ENCODE measurements at regions not wholly inside any gene's neighbourhood (a gene's known extent, or its start where the extent isn't known, plus 50 kb on each side); places are given as distances from the start of the nearest gene placed in this dataset.

GRCh38 chr6:14930366-14930989, 315.4 kb upstream of the JARID2 start:
- H3K4me1 Mint-ChIP-seq (ENCODE audit: low read depth, unreplicated experiment): no peaks in the 10 kb centered on the region
- no TSS peak for BruUV-seq (replicated peaks)
- H3K36me3 Mint-ChIP-seq (ENCODE audit: insufficient read depth, unreplicated experiment): no peaks in the 10 kb centered on the region
- H3K27me3 Mint-ChIP-seq (ENCODE audit: unreplicated experiment): no peaks in the 10 kb centered on the region
- DNase-seq: peak; percentile 11
- H3K4me3 Mint-ChIP-seq (ENCODE audit: low read depth, unreplicated experiment): no peak overlapping the region
- intact Hi-C loops (cut with micrococcal nuclease; ENCODE audit: unreplicated experiment): no loop called here
- no peaks in the 10 kb centered on the region for H3K9me3 Mint-ChIP-seq (ENCODE audit: low read depth, unreplicated experiment)
- no peak overlapping the region for H3K27ac Mint-ChIP-seq (ENCODE audit: unreplicated experiment)
- CTCF ChIA-PET: interaction anchor here (0.5 kb wide), 1 partner anchor 274 kb away, joined by 6 read pairs; no protein-coding TSS in a partner anchor
- TF ChIP-seq CTCF (IDR thresholded peaks at IDR 0.05; ENCODE audit: unreplicated experiment): no peak

GRCh38 chr6:14932485-14933182, 313.2 kb upstream of the JARID2 start:
- Mint-ChIP-seq H3K36me3 (ENCODE audit: insufficient read depth, unreplicated experiment) (no peaks in the 10 kb centered on the region), H3K4me3 (ENCODE audit: low read depth, unreplicated experiment) (no peak overlapping the region), H3K27me3 (ENCODE audit: unreplicated experiment) (no peaks in the 10 kb centered on the region), H3K4me1 (ENCODE audit: low read depth, unreplicated experiment) (no peaks in the 10 kb centered on the region), H3K27ac (ENCODE audit: unreplicated experiment) (no peak overlapping the region), H3K9me3 (ENCODE audit: low read depth, unreplicated experiment) (no peaks in the 10 kb centered on the region)
- BruUV-seq (replicated peaks): no TSS peak
- intact Hi-C loops (cut with micrococcal nuclease; ENCODE audit: unreplicated experiment): no loop called here
- no peak for TF ChIP-seq CTCF (IDR thresholded peaks at IDR 0.05; ENCODE audit: unreplicated experiment)
- DNase-seq: no peak
- CTCF ChIA-PET: no interaction called here

- no peak overlapping the region for H3K4me3 Mint-ChIP-seq (ENCODE audit: low read depth, unreplicated experiment)
- H3K4me1 Mint-ChIP-seq (ENCODE audit: low read depth, unreplicated experiment): no peaks in the 10 kb centered on the region
- BruUV-seq (replicated peaks): no TSS peak
- intact Hi-C loops (cut with micrococcal nuclease; ENCODE audit: unreplicated experiment): no loop called here
- CTCF ChIA-PET: no interaction called here
- no peaks in the 10 kb centered on the region for H3K9me3 Mint-ChIP-seq (ENCODE audit: low read depth, unreplicated experiment)
- no peak for TF ChIP-seq CTCF (IDR thresholded peaks at IDR 0.05; ENCODE audit: unreplicated experiment)
- H3K27me3 Mint-ChIP-seq (ENCODE audit: unreplicated experiment): no peaks in the 10 kb centered on the region
- no peaks in the 10 kb centered on the region for H3K36me3 Mint-ChIP-seq (ENCODE audit: insufficient read depth, unreplicated experiment)
- H3K27ac Mint-ChIP-seq (ENCODE audit: unreplicated experiment): no peak overlapping the region
- DNase-seq: no peak
Measured at GRCh38 chr6:14933183-14933544, 312.7 kb upstream of the JARID2 start.

- CTCF ChIA-PET: no interaction called here
- intact Hi-C loops (cut with micrococcal nuclease; ENCODE audit: unreplicated experiment): no loop called here
Measured at GRCh38 chr6:14934013-14934412, 311.9 kb upstream of the JARID2 start.

More at GRCh38 chr6:14934013-14934412, 311.9 kb upstream of the JARID2 start:
- no peak overlapping the region for H3K4me3 Mint-ChIP-seq (ENCODE audit: low read depth, unreplicated experiment)
- H3K4me1 Mint-ChIP-seq (ENCODE audit: low read depth, unreplicated experiment): no peaks in the 10 kb centered on the region
- H3K36me3 Mint-ChIP-seq (ENCODE audit: insufficient read depth, unreplicated experiment): no peaks in the 10 kb centered on the region
- H3K27me3 Mint-ChIP-seq (ENCODE audit: unreplicated experiment): no peaks in the 10 kb centered on the region
- no TSS peak for BruUV-seq (replicated peaks)
- DNase-seq: no peak
- TF ChIP-seq CTCF (IDR thresholded peaks at IDR 0.05; ENCODE audit: unreplicated experiment): no peak
- no peak overlapping the region for H3K27ac Mint-ChIP-seq (ENCODE audit: unreplicated experiment)
- no peaks in the 10 kb centered on the region for H3K9me3 Mint-ChIP-seq (ENCODE audit: low read depth, unreplicated experiment)
